Muscle layer of duodenum (tissue), 2 donors: ENCODE measurements at regions not wholly inside any gene's neighbourhood (a gene's known extent, or its start where the extent isn't known, plus 50 kb on each side); places are given as distances from the start of the nearest gene placed in this dataset.

ENCODE experiments used
- H3K27ac ChIP-seq: one replicate; pipeline ENCODE4 v1.7.0; 2013; ENCODE audit warnings: mild to moderate bottlenecking, low read length
- H3K27me3 ChIP-seq: one replicate; pipeline ENCODE4 v1.7.0; 2013; ENCODE audit warnings: low read depth, mild to moderate bottlenecking, control low read depth, low read length
- H3K36me3 ChIP-seq, 2 donors: one replicate each; pipeline ENCODE4 v1.7.0; 2013; ENCODE audit warnings: low read length in 2 of 2, control low read depth in 1 of 2, mild to moderate bottlenecking in 1 of 2; ENCODE audit not compliant: insufficient read depth in 2 of 2, control insufficient read depth in 1 of 2
- H3K4me1 ChIP-seq, 2 donors: one replicate each; pipeline ENCODE4 v1.7.0; 2013; ENCODE audit warnings: low read length in 2 of 2, mild to moderate bottlenecking in 2 of 2, control low read depth in 1 of 2, moderate library complexity in 1 of 2; ENCODE audit not compliant: insufficient read depth in 2 of 2, control insufficient read depth in 1 of 2
- H3K4me3 ChIP-seq, 2 donors: one replicate each; pipeline ENCODE4 v1.7.0; 2013; ENCODE audit warnings: low read length in 2 of 2, low read depth in 1 of 2, mild to moderate bottlenecking in 1 of 2
- H3K9me3 ChIP-seq, 2 donors: one replicate each; pipeline ENCODE4 v1.7.0; 2013; ENCODE audit warnings: low read length in 2 of 2, control low read depth in 1 of 2, mild to moderate bottlenecking in 1 of 2; ENCODE audit not compliant: control insufficient read depth in 1 of 2
- donor health status: healthy.

DNA sequence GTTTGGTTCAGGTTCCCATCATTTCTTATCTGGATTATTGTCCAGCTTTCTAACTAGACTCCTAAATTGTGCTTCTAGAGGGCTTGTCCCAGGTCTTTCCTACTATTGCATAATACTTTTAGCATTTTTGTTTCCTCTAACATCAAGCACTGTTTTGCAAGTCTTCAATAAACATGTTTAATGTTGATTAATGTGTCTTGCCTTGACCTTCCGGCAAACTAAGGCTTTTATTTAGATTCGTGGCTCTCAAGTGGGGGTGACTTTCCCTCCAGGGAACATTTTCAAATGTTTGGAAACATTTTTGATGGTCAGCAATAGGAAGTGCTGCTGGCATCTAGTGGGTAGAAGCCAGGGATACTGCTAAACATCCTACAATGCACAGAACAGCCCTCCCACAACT is 90.7 kb downstream of the RPE65 start:
- Histone ChIP-seq H3K9me3 (no peaks in the 10 kb centered on the region), H3K27me3 (no peaks in the 10 kb centered on the region), H3K27ac (no peak overlapping the region), H3K4me3 (no peak overlapping the region), H3K4me1 (peaks cover 0 to 8% of the 10 kb centered on the region in 2 donors), H3K36me3 (no peaks in the 10 kb centered on the region)

DNA sequence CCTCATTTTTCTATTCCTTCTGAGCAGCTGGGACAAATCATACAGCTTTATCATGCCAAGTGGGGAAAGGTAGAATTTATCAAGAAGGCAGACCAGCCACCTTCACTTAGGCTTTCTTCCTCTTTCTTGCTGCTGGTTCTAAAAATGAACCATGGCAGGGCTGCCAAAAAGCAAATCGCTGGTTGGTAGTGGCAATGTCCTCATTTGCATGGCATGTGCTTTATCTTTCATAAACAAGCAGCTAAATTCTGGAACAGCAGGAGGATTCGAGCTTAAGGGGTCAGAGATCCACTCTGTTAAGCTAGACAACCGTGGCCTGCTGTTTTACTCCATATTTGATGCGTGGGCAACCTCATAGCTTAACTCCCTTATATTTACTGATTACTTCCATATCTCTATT is 91.3 kb downstream of the RPE65 start:
- no peak overlapping the region for H3K27ac ChIP-seq
- H3K4me1 ChIP-seq = peaks cover 0 to 8% of the 10 kb centered on the region in 2 donors
- H3K36me3 ChIP-seq = no peaks in the 10 kb centered on the region
- no peaks in the 10 kb centered on the region for H3K27me3 ChIP-seq
- H3K9me3 ChIP-seq = no peaks in the 10 kb centered on the region
- no peak overlapping the region for H3K4me3 ChIP-seq

DNA sequence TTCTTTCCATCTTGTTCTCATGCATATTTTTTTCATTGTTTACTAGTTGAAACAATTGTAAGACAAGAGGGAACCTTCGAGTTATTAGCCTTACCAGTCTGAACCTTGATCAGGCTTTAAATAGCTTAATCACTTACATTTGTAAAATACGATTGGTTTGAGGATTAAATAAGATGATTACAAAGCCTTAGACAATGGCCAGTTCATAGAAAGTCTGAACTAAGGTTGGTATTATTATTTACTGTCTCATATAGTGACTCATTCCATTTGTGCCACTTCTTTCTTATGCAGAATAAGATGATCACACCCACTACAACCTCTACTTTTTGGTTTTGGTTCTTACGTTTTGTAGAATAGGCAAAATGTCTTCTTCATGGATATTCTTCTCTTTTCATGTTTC is 94.1 kb downstream of the RPE65 start:
- H3K9me3 ChIP-seq = no peaks in the 10 kb centered on the region
- H3K27me3 ChIP-seq = no peaks in the 10 kb centered on the region
- peaks cover 0 to 8% of the 10 kb centered on the region in 2 donors for H3K4me1 ChIP-seq
- H3K27ac ChIP-seq = no peak overlapping the region
- no peaks in the 10 kb centered on the region for H3K36me3 ChIP-seq
- no peak overlapping the region for H3K4me3 ChIP-seq

DNA sequence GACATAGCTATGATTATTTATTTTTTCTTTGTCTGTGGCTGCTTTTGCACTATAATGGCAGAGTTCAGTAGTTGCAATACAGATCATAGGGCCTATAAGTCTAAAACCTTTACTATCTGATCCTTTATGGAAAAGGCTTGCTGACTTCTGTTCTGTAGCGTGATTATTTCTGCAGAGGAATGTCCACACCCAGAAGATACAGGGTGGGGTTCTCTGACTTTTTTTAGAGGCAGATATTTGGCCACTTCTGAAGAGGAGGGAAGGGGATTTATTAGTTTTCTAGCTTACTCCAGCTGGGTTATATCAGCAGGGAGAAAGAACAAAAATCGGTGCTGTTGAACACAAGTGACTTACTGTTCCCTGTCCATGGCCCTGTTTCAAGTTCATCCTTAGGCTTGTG is 97.6 kb downstream of the RPE65 start:
- Histone ChIP-seq H3K36me3 (no peaks in the 10 kb centered on the region), H3K9me3 (no peaks in the 10 kb centered on the region), H3K4me3 (no peak overlapping the region), H3K27me3 (no peaks in the 10 kb centered on the region), H3K27ac (no peak overlapping the region), H3K4me1 (no peaks in the 10 kb centered on the region)

DNA sequence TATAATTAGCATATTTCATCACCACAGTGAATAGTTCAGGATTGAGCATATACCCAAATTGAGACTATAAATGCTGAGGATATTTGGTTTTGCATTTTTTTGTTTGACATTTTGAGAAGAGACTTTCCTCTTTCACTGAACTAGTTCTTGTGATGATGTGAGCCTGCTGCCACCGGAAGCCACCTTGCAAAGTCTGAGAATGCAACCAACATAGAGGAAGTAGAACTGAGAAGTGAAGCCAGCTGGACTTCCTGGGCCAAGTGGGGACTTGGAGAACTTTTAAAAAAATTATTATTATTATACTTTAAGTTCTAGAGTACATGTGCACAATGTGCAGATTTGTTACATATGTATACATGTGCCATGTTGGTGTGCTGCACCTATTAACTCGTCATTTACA is 102.3 kb downstream of the RPE65 start:
- Histone ChIP-seq H3K27me3 (no peaks in the 10 kb centered on the region), H3K27ac (no peak overlapping the region), H3K9me3 (no peaks in the 10 kb centered on the region), H3K4me3 (no peak overlapping the region), H3K4me1 (no peaks in the 10 kb centered on the region), H3K36me3 (no peaks in the 10 kb centered on the region)

DNA sequence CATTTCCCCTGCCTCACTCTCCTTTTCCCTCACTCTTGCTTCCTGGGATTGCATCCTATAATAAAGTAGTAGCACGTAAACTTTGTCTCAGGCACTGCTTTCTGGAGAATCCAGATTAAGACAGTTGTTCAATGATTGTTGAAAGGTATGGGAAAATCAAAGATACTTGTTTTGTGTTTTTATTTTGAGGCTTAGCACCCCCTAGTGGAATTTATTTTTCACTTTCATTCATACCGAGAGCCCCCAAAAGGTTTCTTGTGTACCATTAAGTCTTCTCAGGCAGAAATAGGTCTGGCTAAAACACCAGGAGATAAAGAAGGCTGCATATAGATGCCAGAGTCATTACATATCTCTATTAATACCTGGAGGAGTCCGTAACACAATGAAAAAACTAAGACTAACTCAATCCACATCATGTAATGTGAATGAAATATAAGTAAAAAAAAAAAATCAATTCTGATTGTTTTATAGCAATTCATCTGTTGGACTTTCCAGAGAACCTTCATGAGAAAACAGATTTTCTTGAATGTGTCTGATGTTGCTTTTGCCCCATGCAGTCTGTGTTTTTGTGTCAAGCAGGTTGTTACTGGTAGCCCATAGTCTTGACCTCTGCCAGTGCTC is 103.5 kb downstream of the RPE65 start:
- H3K27me3 ChIP-seq = no peaks in the 10 kb centered on the region
- H3K4me1 ChIP-seq = no peaks in the 10 kb centered on the region
- H3K36me3 ChIP-seq = no peaks in the 10 kb centered on the region
- no peak overlapping the region for H3K27ac ChIP-seq
- no peaks in the 10 kb centered on the region for H3K9me3 ChIP-seq
- H3K4me3 ChIP-seq = no peak overlapping the region

DNA sequence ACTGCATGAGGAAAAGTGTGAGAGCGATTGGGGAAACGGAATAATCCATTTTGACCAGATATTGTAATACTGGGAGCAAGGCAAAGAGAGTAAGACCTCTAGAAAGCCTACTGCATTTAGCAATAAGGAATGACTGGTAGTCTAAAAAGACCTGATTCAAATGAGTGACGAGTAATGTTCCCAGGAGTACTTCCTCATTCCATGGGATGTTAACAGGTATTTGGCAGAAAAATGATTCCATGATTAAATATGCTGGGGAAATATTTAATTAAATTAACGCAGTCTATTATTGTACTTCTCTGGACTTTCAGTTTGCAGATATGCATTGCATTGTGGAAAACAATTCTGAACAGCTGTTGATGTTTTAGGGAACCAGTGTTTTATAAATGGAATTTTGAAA is 105.5 kb downstream of the RPE65 start:
- H3K27ac ChIP-seq = no peak overlapping the region
- no peaks in the 10 kb centered on the region for H3K9me3 ChIP-seq
- no peaks in the 10 kb centered on the region for H3K4me1 ChIP-seq
- no peaks in the 10 kb centered on the region for H3K27me3 ChIP-seq
- no peak overlapping the region for H3K4me3 ChIP-seq
- H3K36me3 ChIP-seq = no peaks in the 10 kb centered on the region

DNA sequence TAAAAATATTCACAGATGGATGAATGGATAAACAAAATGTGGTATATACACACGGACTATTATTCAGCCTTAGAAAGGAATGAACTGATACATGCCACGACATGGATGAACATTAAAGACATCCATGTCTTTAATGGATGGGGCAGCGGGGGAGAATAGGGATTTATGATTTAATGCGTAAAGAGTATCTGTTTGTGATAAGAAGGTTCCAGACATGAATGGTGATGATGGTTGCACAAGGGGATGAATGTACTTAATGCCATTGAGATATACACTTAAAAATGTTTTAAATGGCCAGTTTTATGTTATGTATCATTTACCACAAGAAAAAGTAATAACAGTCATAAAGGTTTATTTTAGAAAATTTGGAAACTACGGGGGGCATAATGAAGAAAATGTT is 108.6 kb upstream of the WLS start:
- Histone ChIP-seq H3K36me3 (no peaks in the 10 kb centered on the region), H3K4me1 (no peaks in the 10 kb centered on the region)

DNA sequence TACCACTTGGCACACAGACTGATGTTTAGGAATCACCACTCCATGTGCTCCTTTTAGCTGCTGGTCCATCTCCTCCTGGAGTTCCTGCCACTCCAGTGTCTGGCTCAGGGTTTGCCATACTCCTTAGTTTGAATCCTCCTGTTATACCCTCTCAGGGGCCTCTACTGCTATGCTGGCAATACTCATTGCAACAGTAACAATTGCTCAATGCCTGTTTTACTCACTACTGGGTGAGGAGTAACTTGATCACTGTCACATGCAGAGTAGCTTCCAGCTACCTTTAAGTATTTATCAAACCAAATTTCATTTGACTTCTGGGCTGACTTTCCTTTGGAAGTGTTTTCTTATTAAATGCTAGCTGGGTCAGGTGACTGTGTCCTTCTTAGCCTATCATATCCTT is 107.2 kb upstream of the WLS start:
- H3K27ac ChIP-seq = no peak overlapping the region
- H3K36me3 ChIP-seq = no peaks in the 10 kb centered on the region
- H3K4me1 ChIP-seq = no peaks in the 10 kb centered on the region
- H3K9me3 ChIP-seq = no peaks in the 10 kb centered on the region
- no peak overlapping the region for H3K4me3 ChIP-seq
- no peaks in the 10 kb centered on the region for H3K27me3 ChIP-seq

More for the DNA sequence above, 108.6 kb upstream of the WLS start:
- Histone ChIP-seq H3K27ac (no peak overlapping the region), H3K9me3 (no peaks in the 10 kb centered on the region), H3K27me3 (no peaks in the 10 kb centered on the region), H3K4me3 (no peak overlapping the region)

DNA sequence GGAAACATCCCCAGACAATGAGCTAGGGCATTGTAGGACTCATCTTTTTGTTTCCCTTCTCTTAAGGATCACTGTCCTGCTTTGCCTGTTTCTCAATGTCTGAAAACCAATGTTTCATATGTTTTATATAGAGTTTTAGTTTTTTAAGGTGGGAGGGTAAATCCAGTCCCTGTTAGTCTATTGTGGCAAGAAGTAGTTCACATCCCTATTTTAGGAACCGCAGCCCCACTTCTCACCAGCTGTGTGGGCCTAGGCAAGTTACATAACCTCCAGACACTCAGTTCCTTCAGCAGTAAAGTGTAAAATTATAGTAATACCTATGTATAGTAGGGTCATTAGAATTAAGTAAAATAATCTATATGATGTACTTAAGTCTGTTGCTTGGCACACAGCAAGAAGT is 105.8 kb upstream of the WLS start:
- Histone ChIP-seq H3K36me3 (no peaks in the 10 kb centered on the region), H3K4me3 (no peak overlapping the region), H3K9me3 (no peaks in the 10 kb centered on the region), H3K27me3 (no peaks in the 10 kb centered on the region), H3K4me1 (no peaks in the 10 kb centered on the region), H3K27ac (no peak overlapping the region)

DNA sequence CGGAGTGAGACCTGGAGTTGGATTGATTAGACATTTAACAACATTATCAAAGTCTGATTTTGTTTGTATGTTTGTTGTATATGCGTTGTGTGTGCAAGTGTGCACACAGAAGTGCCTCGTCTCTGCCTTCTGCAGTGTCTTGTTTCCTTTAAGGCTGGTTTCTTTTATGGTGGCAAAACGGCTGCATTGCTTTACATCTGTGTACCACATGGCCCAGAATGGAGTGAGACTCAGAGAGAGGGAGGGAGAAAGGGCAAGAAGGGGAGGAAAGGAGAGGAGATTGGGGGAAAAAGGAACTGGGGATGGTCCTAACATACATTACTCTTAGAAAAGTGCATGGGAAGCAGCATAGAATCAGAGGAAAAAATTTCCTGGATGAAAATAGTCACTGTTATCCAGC is 99.7 kb upstream of the WLS start:
- no peak overlapping the region for H3K27ac ChIP-seq
- no peaks in the 10 kb centered on the region for H3K27me3 ChIP-seq
- H3K4me3 ChIP-seq = no peak overlapping the region
- no peaks in the 10 kb centered on the region for H3K4me1 ChIP-seq
- no peaks in the 10 kb centered on the region for H3K36me3 ChIP-seq
- no peaks in the 10 kb centered on the region for H3K9me3 ChIP-seq

DNA sequence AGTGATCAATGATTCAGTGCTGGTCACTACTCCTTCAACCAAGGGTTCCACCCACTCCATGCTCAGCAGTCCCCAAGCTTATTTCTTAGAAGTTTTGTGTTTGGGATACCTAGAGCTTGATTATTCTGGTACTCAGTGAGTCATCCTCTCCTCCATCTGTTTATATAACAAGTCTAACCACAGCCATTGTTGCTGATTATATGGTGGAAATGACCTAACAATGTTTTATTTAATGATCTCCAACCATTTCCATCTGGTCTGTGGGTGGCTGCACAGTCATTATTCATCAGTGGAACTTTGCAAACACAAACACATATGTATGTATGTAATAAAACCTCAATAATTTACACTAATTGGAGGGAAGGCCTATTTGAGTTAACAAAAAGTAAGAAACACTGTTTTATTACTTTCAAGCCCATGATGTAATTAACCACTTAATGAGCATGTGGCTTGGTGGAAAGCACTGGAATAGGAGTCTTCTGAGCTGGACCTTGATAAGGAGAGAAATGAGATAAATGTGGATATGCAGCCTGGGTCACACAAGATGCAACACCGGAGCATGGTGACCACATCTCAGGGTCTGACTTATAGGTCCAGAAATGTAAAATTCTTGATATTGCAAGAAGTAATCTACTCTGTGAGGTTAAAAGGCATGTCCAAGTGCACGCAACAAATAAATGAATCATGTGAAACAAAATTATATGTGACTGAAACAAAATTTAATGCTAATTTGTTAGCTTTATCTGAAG is 99.0 kb upstream of the WLS start:
- no peaks in the 10 kb centered on the region for H3K4me1 ChIP-seq
- no peaks in the 10 kb centered on the region for H3K9me3 ChIP-seq
- H3K27ac ChIP-seq = no peak overlapping the region
- H3K36me3 ChIP-seq = no peaks in the 10 kb centered on the region
- no peaks in the 10 kb centered on the region for H3K27me3 ChIP-seq
- no peak overlapping the region for H3K4me3 ChIP-seq
